Mucosa of rectum (tissue), 2 donors: ENCODE measurements at regions not wholly inside any gene's neighbourhood (a gene's known extent, or its start where the extent isn't known, plus 50 kb on each side); places are given as distances from the start of the nearest gene placed in this dataset.

Source experiments
- H3K27ac ChIP-seq, 2 donors: one replicate each; pipeline ENCODE4 v1.7.0; 2013; ENCODE audit warnings: inconsistent platforms in 2 of 2, low read depth in 2 of 2, low read length in 2 of 2
- H3K27me3 ChIP-seq, 2 donors: one replicate each; pipeline ENCODE4 v1.7.0; 2013; ENCODE audit warnings: low read length in 2 of 2; ENCODE audit not compliant: control insufficient read depth in 2 of 2, insufficient read depth in 2 of 2
- H3K36me3 ChIP-seq, 2 donors: one replicate each; pipeline ENCODE4 v1.7.0; 2013; ENCODE audit warnings: low read length in 2 of 2; ENCODE audit not compliant: control insufficient read depth in 2 of 2, insufficient read depth in 2 of 2
- H3K4me1 ChIP-seq, 2 donors: one replicate each; pipeline ENCODE4 v1.7.0; 2013; ENCODE audit warnings: low read length in 2 of 2, mild to moderate bottlenecking in 1 of 2; ENCODE audit not compliant: control insufficient read depth in 2 of 2, insufficient read depth in 2 of 2
- H3K4me3 ChIP-seq, 2 donors: one replicate each; pipeline ENCODE4 v1.7.0; 2013; ENCODE audit warnings: low read length in 2 of 2
- H3K9ac ChIP-seq, 2 donors: one replicate each; pipeline ENCODE4 v1.7.0; 2013; ENCODE audit warnings: low read length in 2 of 2, low read depth in 1 of 2, mild to moderate bottlenecking in 1 of 2
- H3K9me3 ChIP-seq, 2 donors: one replicate each; pipeline ENCODE4 v1.7.0; 2013; ENCODE audit warnings: low read length in 2 of 2; ENCODE audit not compliant: control insufficient read depth in 2 of 2
- donor health status: healthy.
- donor health status: Normal muscosa, but diverticular disease.

GRCh38 chr3:23644099-23644498, 161.7 kb upstream of the UBE2E1 start:
- no peak overlapping the region for H3K9ac ChIP-seq

DNA sequence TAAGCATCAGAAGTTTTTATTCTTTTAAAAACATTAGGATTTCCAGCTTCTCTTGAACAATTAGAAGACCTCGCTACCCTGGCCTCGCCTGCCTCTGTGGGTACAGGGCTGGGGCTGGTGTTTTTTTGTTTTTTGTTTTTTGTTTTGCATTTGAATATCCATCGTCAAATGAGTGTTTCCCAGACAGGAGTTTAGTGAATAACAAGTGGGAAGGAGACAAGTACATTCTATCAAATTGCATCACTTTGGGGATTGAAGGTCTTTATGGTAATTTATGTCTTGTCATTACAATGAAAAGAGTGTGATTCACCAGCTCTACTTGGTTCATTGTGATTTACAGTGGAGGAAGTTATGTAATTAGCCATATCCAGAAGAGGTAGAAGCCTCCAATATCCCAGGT, 161.1 kb upstream of the UBE2E1 start:
- Histone ChIP-seq H3K4me1 (peaks cover 12 to 27% of the 10 kb centered on the region in 2 donors), H3K27me3 (no peaks in the 10 kb centered on the region), H3K36me3 (no peaks in the 10 kb centered on the region), H3K9me3 (no peaks in the 10 kb centered on the region), H3K9ac (no peak overlapping the region), H3K4me3 (no peak overlapping the region), H3K27ac (no peak overlapping the region)

More at GRCh38 chr3:23644099-23644498, 161.7 kb upstream of the UBE2E1 start:
- Histone ChIP-seq H3K4me1 (peaks cover 6 to 22% of the 10 kb centered on the region in 2 donors), H3K27me3 (no peaks in the 10 kb centered on the region), H3K9me3 (no peaks in the 10 kb centered on the region), H3K27ac (no peak overlapping the region), H3K36me3 (no peaks in the 10 kb centered on the region), H3K4me3 (no peak overlapping the region)

DNA sequence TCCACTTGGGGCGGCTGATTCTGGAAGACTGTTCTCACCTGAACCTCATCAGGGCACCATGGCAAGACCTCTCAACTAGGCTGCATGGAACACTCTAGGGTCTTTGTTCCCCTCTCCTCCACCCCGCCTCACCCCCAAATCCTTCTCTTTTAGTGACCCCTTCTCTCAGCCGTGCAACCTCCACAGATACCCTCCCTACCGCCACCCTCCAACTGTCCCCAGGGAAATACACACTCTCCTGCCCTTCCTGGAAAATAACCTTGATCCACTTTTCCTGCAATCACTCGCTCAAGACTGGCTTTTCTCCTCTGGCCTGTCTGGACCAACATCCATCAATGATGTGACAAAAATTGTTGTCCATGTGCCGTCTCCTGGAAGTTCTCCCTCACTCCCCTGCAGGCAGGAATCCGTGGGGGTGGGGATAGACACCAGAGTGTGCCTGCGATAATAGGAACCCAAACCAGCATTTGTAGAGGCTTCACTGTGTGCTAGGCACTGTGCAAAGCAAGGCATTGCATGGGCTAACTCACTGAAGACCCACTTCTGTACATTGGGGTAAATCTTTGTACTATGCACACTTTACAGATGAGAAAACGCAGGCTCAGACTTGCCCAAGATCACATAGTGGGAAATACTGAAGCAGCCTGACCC, 160.1 kb upstream of the UBE2E1 start:
- no peaks in the 10 kb centered on the region for H3K9me3 ChIP-seq
- H3K27me3 ChIP-seq = no peaks in the 10 kb centered on the region
- H3K9ac ChIP-seq = no peak overlapping the region

DNA sequence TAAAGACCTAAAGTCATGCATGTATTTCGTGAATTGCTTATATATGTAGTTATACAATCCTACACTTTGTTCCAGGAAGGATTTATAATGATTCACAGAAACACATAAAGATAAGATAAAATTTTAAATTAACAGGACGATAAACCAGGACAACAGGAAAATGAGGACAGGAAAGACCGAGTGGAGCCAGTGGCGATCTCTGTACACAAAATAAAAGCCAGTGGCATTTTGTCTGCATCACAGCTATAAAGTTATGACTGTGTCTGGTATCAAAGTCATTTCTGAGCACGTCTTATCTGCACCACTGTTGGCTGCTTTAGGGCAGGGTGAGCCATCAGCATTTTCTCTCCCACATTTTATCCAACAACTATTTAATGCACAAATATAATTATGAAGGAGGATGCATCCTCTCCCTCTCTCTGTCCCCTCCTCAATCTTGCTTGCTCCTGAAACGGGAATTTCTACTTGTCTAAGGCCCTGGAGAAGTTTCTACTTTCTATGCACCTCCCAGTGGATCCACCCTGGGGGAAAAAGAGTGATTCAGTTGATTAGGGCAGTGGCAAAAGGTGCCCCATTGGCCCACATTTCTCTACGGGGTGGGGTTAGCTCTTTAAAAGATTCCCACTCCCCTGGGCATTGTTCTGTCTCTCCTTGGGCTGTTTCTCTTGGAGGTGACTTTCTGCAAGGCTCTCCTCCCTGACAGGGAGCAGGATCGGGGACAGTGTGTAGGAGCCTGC, 159.4 kb upstream of the UBE2E1 start:
- Histone ChIP-seq H3K9ac (no peak overlapping the region), H3K4me1 (peaks cover 14 to 29% of the 10 kb centered on the region in 2 donors), H3K9me3 (no peaks in the 10 kb centered on the region), H3K4me3 (no peak overlapping the region), H3K27ac (peak overlapping the region in 1 of 2 donors; percentile 53), H3K36me3 (no peaks in the 10 kb centered on the region), H3K27me3 (no peaks in the 10 kb centered on the region)

More for the DNA sequence above, 160.1 kb upstream of the UBE2E1 start:
- peaks cover 14 to 29% of the 10 kb centered on the region in 2 donors for H3K4me1 ChIP-seq
- no peak overlapping the region for H3K4me3 ChIP-seq
- no peaks in the 10 kb centered on the region for H3K36me3 ChIP-seq
- peak overlapping the region in 1 of 2 donors; percentile 53 for H3K27ac ChIP-seq

- Histone ChIP-seq H3K4me3 (no peak overlapping the region), H3K9me3 (no peaks in the 10 kb centered on the region), H3K27me3 (no peaks in the 10 kb centered on the region), H3K36me3 (no peaks in the 10 kb centered on the region), H3K27ac (no peak overlapping the region), H3K4me1 (peaks cover 14 to 29% of the 10 kb centered on the region in 2 donors), H3K9ac (no peak overlapping the region)
Measured at GRCh38 chr3:23647706-23648258, 158.0 kb upstream of the UBE2E1 start.

DNA sequence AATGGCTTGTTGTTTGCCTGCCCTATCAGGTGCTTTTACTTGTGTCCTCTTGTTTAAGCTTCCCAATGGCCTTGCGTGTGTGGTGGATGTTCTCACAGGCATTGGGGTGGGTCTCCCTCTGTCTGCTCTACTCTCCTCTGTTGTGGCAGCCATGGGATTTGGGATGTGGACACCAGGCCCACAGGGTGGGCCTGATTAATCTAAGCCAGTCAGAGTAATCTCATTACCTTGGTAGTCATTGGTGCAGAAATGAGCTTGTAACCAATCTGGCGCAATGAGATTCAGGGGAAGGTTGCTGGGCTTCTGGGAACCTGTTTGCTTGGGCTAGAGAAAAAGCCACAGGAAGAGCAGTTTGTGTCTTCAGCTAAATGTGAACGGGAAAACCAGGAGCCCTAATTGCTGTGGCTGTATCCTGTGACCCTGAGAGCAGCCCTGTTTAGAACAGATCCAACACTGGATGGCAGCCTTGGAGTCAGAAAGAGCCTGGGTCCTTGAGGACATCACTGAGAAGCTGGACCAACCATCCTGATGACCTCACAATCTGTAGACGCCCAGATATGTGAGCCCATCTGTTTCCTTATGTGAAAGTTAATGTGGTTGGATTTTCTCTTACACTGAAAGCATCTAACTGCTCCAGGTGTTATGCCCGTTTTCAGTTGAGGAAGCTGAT, 157.3 kb upstream of the UBE2E1 start:
- peaks cover 14 to 29% of the 10 kb centered on the region in 2 donors for H3K4me1 ChIP-seq
- H3K27ac ChIP-seq = peak overlapping the region in 1 of 2 donors; percentile 52

GRCh38 chr3:23648996-23649395, 156.8 kb upstream of the UBE2E1 start:
- H3K4me3 ChIP-seq = no peak overlapping the region
- H3K27me3 ChIP-seq = no peaks in the 10 kb centered on the region
- H3K9ac ChIP-seq = no peak overlapping the region
- peaks cover 14 to 29% of the 10 kb centered on the region in 2 donors for H3K4me1 ChIP-seq
- H3K9me3 ChIP-seq = no peaks in the 10 kb centered on the region
- no peaks in the 10 kb centered on the region for H3K36me3 ChIP-seq
- H3K27ac ChIP-seq = peak overlapping the region; percentile 46 to 49

More for the DNA sequence above, 157.3 kb upstream of the UBE2E1 start:
- H3K9ac ChIP-seq = no peak overlapping the region
- H3K4me3 ChIP-seq = no peak overlapping the region
- no peaks in the 10 kb centered on the region for H3K9me3 ChIP-seq
- H3K27me3 ChIP-seq = no peaks in the 10 kb centered on the region
- H3K36me3 ChIP-seq = no peaks in the 10 kb centered on the region

DNA sequence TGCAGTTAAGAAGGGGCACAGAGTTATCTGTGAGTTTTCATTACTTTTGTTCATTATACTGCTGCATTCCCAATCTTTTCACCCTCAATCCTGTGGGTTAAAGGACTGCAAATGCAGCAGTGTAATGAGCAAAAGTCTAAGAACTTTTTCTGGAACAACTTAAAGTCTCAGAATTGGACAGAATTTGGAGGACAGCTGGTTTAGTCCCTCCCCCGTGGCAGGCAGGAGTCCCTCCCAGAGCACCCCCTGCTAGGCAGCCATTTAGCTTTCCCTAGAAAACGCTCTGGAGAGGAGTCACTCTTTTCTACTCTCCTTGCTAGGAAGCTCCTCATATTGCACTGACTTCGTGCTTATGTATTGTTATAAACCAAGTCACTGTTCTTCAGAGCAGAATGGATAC, 156.3 kb upstream of the UBE2E1 start:
- Histone ChIP-seq H3K4me1 (peaks cover 14 to 29% of the 10 kb centered on the region in 2 donors), H3K9ac (no peak overlapping the region), H3K27ac (peak overlapping the region; percentile 46 to 49), H3K27me3 (no peaks in the 10 kb centered on the region), H3K4me3 (no peak overlapping the region), H3K36me3 (no peaks in the 10 kb centered on the region), H3K9me3 (no peaks in the 10 kb centered on the region)

GRCh38 chr3:23650371-23651140, 155.2 kb upstream of the UBE2E1 start:
- H3K4me3 ChIP-seq = no peak overlapping the region
- peaks cover 14 to 28% of the 10 kb centered on the region in 2 donors for H3K4me1 ChIP-seq
- H3K9me3 ChIP-seq = no peaks in the 10 kb centered on the region
- no peak overlapping the region for H3K9ac ChIP-seq
- no peak overlapping the region for H3K27ac ChIP-seq
- no peaks in the 10 kb centered on the region for H3K36me3 ChIP-seq
- no peaks in the 10 kb centered on the region for H3K27me3 ChIP-seq
